Keratinocyte (primary cell): ENCODE measurements at regions not wholly inside any gene's neighbourhood (a gene's known extent, or its start where the extent isn't known, plus 50 kb on each side); places are given as distances from the start of the nearest gene placed in this dataset.

Source experiments
- DNase-seq: peaks from one replicate; pipeline ENCODE4 v3.0.0-alpha.2; 2011; ENCODE audit warnings: low read depth, missing footprints, low spot score
- FAIRE-seq: peaks from 2 replicates; lab custom pipeline; 2011; peaks lifted over from hg19 to GRCh38; lab: Jason Lieb, UNC
- H2AFZ ChIP-seq: 2 replicates; pipeline ENCODE4 v1.6.0; 2012; ENCODE audit warnings: low read length, control low read depth, inconsistent platforms; ENCODE audit not compliant: control insufficient read depth
- H3K27ac ChIP-seq: 2 replicates; pipeline ENCODE4 v1.5.1; 2011; ENCODE audit warnings: low read length; ENCODE audit not compliant: control insufficient read depth, insufficient read depth
- H3K27me3 ChIP-seq: 3 replicates; pipeline ENCODE4 v1.6.0; 2011; ENCODE audit warnings: low read length; ENCODE audit not compliant: control insufficient read depth, insufficient read depth; ENCODE audit errors: extremely low read depth
- H3K36me3 ChIP-seq, 2 experiments: 2 replicates in 1 of 2; 3 replicates in 1 of 2; pipeline ENCODE4 v1.5.1; 2011; ENCODE audit warnings: low read length in 2 of 2, mild to moderate bottlenecking in 1 of 2; ENCODE audit not compliant: control insufficient read depth in 2 of 2, insufficient read depth in 2 of 2; ENCODE audit errors: extremely low read depth in 1 of 2
- H3K4me1 ChIP-seq: 3 replicates; pipeline ENCODE4 v1.5.1; 2011; ENCODE audit warnings: low read length; ENCODE audit not compliant: control insufficient read depth, insufficient read depth; ENCODE audit errors: extremely low read depth
- H3K4me2 ChIP-seq: 3 replicates; pipeline ENCODE4 v1.6.0; 2011; ENCODE audit warnings: low read depth, low read length; ENCODE audit not compliant: control insufficient read depth, insufficient read depth; ENCODE audit errors: extremely low read depth
- H3K4me3 ChIP-seq, 3 experiments: fragments of 200-600 bp in 1 of 3; sonication (generic) in 1 of 3; 2 replicates in 2 of 3; 3 replicates in 1 of 3; pipeline ENCODE4 v1.5.1; 2011 to 2016; ENCODE audit warnings: low read length in 3 of 3, mild to moderate bottlenecking in 3 of 3, control low read depth in 2 of 3, inconsistent platforms in 1 of 3, low read depth in 1 of 3, mixed read lengths in 1 of 3, mixed run types in 1 of 3, moderate library complexity in 1 of 3; ENCODE audit not compliant: control insufficient read depth in 2 of 3, insufficient read depth in 2 of 3; ENCODE audit errors: extremely low read depth in 1 of 3
- H3K79me2 ChIP-seq: 2 replicates; pipeline ENCODE4 v1.6.0; 2012; ENCODE audit warnings: low read length; ENCODE audit not compliant: control insufficient read depth, insufficient read depth
- H3K9ac ChIP-seq: 3 replicates; pipeline ENCODE4 v1.6.0; 2011; ENCODE audit warnings: low read length; ENCODE audit not compliant: control insufficient read depth, insufficient read depth; ENCODE audit errors: extremely low read depth
- H3K9me1 ChIP-seq: 3 replicates; pipeline ENCODE4 v1.6.0; 2011; ENCODE audit warnings: low read length; ENCODE audit not compliant: control insufficient read depth, insufficient read depth; ENCODE audit errors: extremely low read depth
- H3K9me3 ChIP-seq: 2 replicates; pipeline ENCODE4 v1.5.1; 2012; ENCODE audit warnings: low read depth, low read length; ENCODE audit not compliant: control insufficient read depth
- H4K20me1 ChIP-seq: 3 replicates; pipeline ENCODE4 v1.6.0; 2011; ENCODE audit warnings: low read length; ENCODE audit not compliant: control insufficient read depth, insufficient read depth; ENCODE audit errors: extremely low read depth
- CTCF ChIP-seq, 3 experiments: IDR thresholded peaks in 1 of 3; conservative IDR thresholded peaks in 1 of 3; optimal IDR thresholded peaks in 1 of 3; 2 replicates in 2 of 3; 3 replicates in 1 of 3; pipeline versions ENCODE3 to v1.5.1; 2011; ENCODE audit warnings: low read length in 3 of 3, mild to moderate bottlenecking in 3 of 3, moderate library complexity in 2 of 3, control low read depth in 1 of 3, inconsistent platforms in 1 of 3; ENCODE audit not compliant: insufficient read depth in 2 of 3; ENCODE audit errors: extremely low read depth in 1 of 3
- EZH2 ChIP-seq: IDR thresholded peaks from one replicate; pipeline ENCODE4 v1.6.1; 2012; ENCODE audit warnings: inconsistent platforms, mild to moderate bottlenecking, low read length, moderate library complexity
- dilution Hi-C: fragments of 300-500 bp; cut with MboI; formaldehyde crosslinking; loops from one replicate; pipeline ENCODE4 v1.7.0; 2020; ENCODE audit warnings: low sequenced_read_pairs; ENCODE audit not compliant: extremely low pct_ligation_motif_present

- no peaks in the 10 kb centered on the region for H3K79me2 ChIP-seq
- no peaks in the 10 kb centered on the region for H3K4me1 ChIP-seq
- no peak overlapping the region for H3K4me3 ChIP-seq
- no peak overlapping the region for H3K9ac ChIP-seq
- no peak overlapping the region for H3K4me2 ChIP-seq
- DNase-seq (no peak), FAIRE-seq (no peak)
- dilution Hi-C loops, result no loop called here
- H3K9me1 ChIP-seq, result no peaks in the 10 kb centered on the region
- no peaks in the 10 kb centered on the region for H3K36me3 ChIP-seq
- no peak overlapping the region for H2AFZ ChIP-seq
- H4K20me1 ChIP-seq, result no peaks in the 10 kb centered on the region
- no peak overlapping the region for H3K27ac ChIP-seq
- no peak for TF ChIP-seq CTCF (optimal IDR thresholded peaks at IDR 0.05 in 1 of 3, IDR thresholded peaks at IDR 0.05 in 1 of 3, conservative IDR thresholded peaks at IDR 0.05 in 1 of 3; ENCODE audit: extremely low read depth in 1 of 3, insufficient read depth in 2 of 3, low read length in 3 of 3)
- TF ChIP-seq EZH2, result no peak
- H3K9me3 ChIP-seq, result no peaks in the 10 kb centered on the region
- no peaks in the 10 kb centered on the region for H3K27me3 ChIP-seq
Observed at GRCh38 chr3:99286266-99286845, 352.0 kb upstream of the COL8A1 start.

DNA sequence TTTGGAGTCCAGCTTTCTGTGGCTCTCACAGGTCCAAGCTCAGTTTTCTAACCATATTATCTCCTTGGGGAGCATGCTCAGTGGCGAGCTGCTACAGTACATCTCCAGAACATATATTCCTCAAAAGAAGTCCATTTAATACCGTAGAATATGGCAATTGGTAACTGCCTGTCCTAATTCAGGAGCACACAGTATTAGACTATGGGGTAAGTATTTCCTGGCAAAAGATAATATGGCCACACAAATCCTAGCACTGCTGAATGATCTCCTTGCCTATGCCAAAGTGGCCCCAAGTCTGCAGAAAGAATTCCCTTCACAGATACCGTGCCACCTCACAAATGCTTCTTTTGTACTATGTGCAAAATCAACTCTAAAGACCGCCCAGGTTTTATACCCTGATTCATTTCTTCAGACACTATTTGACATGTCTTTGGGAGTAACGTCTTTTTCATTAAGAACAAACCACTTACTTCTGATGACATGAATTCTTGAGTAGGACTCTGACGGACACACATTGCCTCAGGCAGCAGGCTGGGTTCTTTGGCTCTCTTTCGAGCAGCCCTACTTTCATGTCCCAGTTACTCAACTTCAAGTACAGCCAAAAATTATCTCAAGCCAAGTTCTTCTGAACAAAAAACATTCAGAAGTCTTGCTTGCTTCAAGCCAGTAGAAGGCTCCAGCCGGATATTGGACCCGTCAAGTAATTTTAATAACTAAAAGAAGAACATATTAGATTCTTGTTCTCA lies 368.3 kb upstream of the DCBLD2 start:
- FAIRE-seq (no peak), DNase-seq (no peak)
- Histone ChIP-seq H3K4me1 (no peaks in the 10 kb centered on the region), H2AFZ (no peak overlapping the region), H3K4me3 (no peak overlapping the region), H3K9me1 (no peaks in the 10 kb centered on the region), H3K4me2 (no peak overlapping the region), H3K79me2 (no peaks in the 10 kb centered on the region), H3K36me3 (no peaks in the 10 kb centered on the region), H3K27me3 (no peaks in the 10 kb centered on the region), H3K27ac (no peak overlapping the region), H3K9ac (no peak overlapping the region), H3K9me3 (no peaks in the 10 kb centered on the region), H4K20me1 (no peaks in the 10 kb centered on the region)
- dilution Hi-C loops, result no loop called here
- no peak for TF ChIP-seq EZH2
- no peak for TF ChIP-seq CTCF (optimal IDR thresholded peaks at IDR 0.05 in 1 of 3, IDR thresholded peaks at IDR 0.05 in 1 of 3, conservative IDR thresholded peaks at IDR 0.05 in 1 of 3; ENCODE audit: extremely low read depth in 1 of 3, insufficient read depth in 2 of 3, low read length in 3 of 3)
